ENCODE measurements at regions not wholly inside any gene's neighbourhood (a gene's known extent, or its start where the extent isn't known, plus 50 kb on each side); places are given as distances from the start of the nearest gene placed in this dataset.

- TF ChIP-seq CEBPB (IDR thresholded peaks at IDR 0.05): no peak
- TF ChIP-seq FOXM1 (IDR thresholded peaks at IDR 0.05; ENCODE audit: borderline replicate concordance, low read depth): no peak
- TF ChIP-seq TEAD4 (IDR thresholded peaks at IDR 0.05): no peak
- no peak for TF ChIP-seq EGR1 (IDR thresholded peaks at IDR 0.05)
- TF ChIP-seq, protein P1, sequence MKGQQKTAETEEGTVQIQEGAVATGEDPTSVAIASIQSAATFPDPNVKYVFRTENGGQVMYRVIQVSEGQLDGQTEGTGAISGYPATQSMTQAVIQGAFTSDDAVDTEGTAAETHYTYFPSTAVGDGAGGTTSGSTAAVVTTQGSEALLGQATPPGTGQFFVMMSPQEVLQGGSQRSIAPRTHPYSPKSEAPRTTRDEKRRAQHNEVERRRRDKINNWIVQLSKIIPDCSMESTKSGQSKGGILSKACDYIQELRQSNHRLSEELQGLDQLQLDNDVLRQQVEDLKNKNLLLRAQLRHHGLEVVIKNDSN (IDR thresholded peaks at IDR 0.05): no peak
- no peak for TF ChIP-seq TCF12 (IDR thresholded peaks at IDR 0.05; ENCODE audit: low read depth)
- no peak for TF ChIP-seq NFIC (IDR thresholded peaks at IDR 0.05)
- TF ChIP-seq YY1 (IDR thresholded peaks at IDR 0.05; ENCODE audit: low read depth): no peak
- TF ChIP-seq, protein P2, sequence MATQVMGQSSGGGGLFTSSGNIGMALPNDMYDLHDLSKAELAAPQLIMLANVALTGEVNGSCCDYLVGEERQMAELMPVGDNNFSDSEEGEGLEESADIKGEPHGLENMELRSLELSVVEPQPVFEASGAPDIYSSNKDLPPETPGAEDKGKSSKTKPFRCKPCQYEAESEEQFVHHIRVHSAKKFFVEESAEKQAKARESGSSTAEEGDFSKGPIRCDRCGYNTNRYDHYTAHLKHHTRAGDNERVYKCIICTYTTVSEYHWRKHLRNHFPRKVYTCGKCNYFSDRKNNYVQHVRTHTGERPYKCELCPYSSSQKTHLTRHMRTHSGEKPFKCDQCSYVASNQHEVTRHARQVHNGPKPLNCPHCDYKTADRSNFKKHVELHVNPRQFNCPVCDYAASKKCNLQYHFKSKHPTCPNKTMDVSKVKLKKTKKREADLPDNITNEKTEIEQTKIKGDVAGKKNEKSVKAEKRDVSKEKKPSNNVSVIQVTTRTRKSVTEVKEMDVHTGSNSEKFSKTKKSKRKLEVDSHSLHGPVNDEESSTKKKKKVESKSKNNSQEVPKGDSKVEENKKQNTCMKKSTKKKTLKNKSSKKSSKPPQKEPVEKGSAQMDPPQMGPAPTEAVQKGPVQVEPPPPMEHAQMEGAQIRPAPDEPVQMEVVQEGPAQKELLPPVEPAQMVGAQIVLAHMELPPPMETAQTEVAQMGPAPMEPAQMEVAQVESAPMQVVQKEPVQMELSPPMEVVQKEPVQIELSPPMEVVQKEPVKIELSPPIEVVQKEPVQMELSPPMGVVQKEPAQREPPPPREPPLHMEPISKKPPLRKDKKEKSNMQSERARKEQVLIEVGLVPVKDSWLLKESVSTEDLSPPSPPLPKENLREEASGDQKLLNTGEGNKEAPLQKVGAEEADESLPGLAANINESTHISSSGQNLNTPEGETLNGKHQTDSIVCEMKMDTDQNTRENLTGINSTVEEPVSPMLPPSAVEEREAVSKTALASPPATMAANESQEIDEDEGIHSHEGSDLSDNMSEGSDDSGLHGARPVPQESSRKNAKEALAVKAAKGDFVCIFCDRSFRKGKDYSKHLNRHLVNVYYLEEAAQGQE (IDR thresholded peaks at IDR 0.05; ENCODE audit: low read depth): no peak
- no peak for TF ChIP-seq EP300 (IDR thresholded peaks at IDR 0.05; ENCODE audit: borderline replicate concordance)
- no peak for TF ChIP-seq TAF1 (IDR thresholded peaks at IDR 0.05; ENCODE audit: low read depth)
- TF ChIP-seq ZBTB7A (IDR thresholded peaks at IDR 0.05; ENCODE audit: low read depth): no peak
- TF ChIP-seq, protein P3, sequence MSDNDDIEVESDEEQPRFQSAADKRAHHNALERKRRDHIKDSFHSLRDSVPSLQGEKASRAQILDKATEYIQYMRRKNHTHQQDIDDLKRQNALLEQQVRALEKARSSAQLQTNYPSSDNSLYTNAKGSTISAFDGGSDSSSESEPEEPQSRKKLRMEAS (IDR thresholded peaks at IDR 0.05): no peak
- TF ChIP-seq CREB1 (IDR thresholded peaks at IDR 0.05; ENCODE audit: low read depth): no peak
- no peak for TF ChIP-seq RAD21 (IDR thresholded peaks at IDR 0.05; ENCODE audit: low read depth)
Observed at GRCh38 chr12:28987538-28988324, 161.3 kb upstream of the FAR2 start.

DNA sequence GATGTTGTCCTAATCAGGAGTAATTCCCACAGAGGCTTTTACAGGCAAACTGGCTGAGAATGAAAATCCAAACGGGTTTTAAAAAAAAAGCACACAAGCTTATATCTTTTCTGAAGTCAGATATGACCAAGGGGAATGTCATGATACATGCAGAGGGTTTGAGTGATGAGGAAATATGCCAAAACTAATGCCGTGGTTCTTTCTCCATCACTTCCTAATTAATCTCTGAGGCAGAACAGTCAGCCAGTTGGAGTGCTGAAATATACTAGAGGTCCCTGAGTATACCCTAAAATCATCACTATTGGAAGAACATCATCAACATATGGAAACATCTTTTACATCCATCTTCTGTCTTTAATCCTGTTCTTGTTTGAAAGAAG, 160.8 kb upstream of the FAR2 start:
- TF ChIP-seq CEBPB (IDR thresholded peaks at IDR 0.05) (no peak), TCF12 (IDR thresholded peaks at IDR 0.05; ENCODE audit: low read depth) (no peak), RAD21 (IDR thresholded peaks at IDR 0.05; ENCODE audit: low read depth) (no peak), ZBTB7A (IDR thresholded peaks at IDR 0.05; ENCODE audit: low read depth) (no peak), FOXM1 (IDR thresholded peaks at IDR 0.05; ENCODE audit: borderline replicate concordance, low read depth) (no peak), EGR1 (IDR thresholded peaks at IDR 0.05) (no peak), YY1 (IDR thresholded peaks at IDR 0.05; ENCODE audit: low read depth) (no peak), EP300 (IDR thresholded peaks at IDR 0.05; ENCODE audit: borderline replicate concordance) (no peak)
- TF ChIP-seq, protein P2 (IDR thresholded peaks at IDR 0.05; ENCODE audit: low read depth): no peak
- TF ChIP-seq, protein P3 (IDR thresholded peaks at IDR 0.05): no peak
- TF ChIP-seq, protein P1 (IDR thresholded peaks at IDR 0.05): no peak

DNA sequence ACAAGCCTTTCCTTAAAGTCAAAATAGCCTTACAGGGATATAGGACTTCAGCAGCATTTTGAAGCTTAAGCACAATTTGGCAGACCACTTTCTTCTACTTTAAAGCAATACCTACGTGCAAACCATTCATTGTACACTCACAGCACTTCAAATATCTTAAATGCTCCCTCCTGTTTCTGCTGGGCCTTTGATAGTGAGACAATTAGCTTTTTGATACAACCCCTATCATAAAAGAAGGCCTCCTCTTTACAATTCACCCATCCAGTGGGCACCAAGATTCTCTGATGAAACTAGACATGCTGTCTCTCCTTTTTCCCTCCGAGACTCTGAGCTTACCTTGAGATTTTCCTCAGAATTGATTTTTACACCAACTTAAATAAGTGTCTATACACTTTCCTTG, 157.5 kb upstream of the FAR2 start:
- TF ChIP-seq TAF1 (IDR thresholded peaks at IDR 0.05; ENCODE audit: low read depth) (no peak), EP300 (IDR thresholded peaks at IDR 0.05; ENCODE audit: borderline replicate concordance) (no peak), ZBTB7A (IDR thresholded peaks at IDR 0.05; ENCODE audit: low read depth) (no peak), FOXM1 (IDR thresholded peaks at IDR 0.05; ENCODE audit: borderline replicate concordance, low read depth) (no peak)
- TF ChIP-seq, protein P1 (IDR thresholded peaks at IDR 0.05): no peak

GRCh38 chr12:28993720-28994119, 155.4 kb upstream of the FAR2 start:
- no peak for TF ChIP-seq RAD21 (IDR thresholded peaks at IDR 0.05; ENCODE audit: low read depth)
- TF ChIP-seq, protein P2 (IDR thresholded peaks at IDR 0.05; ENCODE audit: low read depth): peak; percentile 49; the same call in 1 of the 2 replicates
- no peak for TF ChIP-seq CREB1 (IDR thresholded peaks at IDR 0.05; ENCODE audit: low read depth)

Data from Ishikawa (cell line).